ENCODE measurements at regions not wholly inside any gene's neighbourhood (a gene's known extent, or its start where the extent isn't known, plus 50 kb on each side); places are given as distances from the start of the nearest gene placed in this dataset.

- no peak for DNase-seq
- CTCF ChIA-PET: no interaction called here
- no peaks in the 10 kb centered on the region for H3K36me3 Mint-ChIP-seq (ENCODE audit: low read depth)
- no peaks in the 10 kb centered on the region for H3K4me1 Mint-ChIP-seq (ENCODE audit: low read depth)
- no peaks in the 10 kb centered on the region for H3K27me3 Mint-ChIP-seq (ENCODE audit: low read depth)
- intact Hi-C loops (cut with micrococcal nuclease): no loop called here
- no peak overlapping the region for H3K27ac Mint-ChIP-seq
- H3K4me3 Mint-ChIP-seq: no peak overlapping the region
- H3K9me3 Mint-ChIP-seq: peaks cover 9% of the 10 kb centered on the region
Observed at GRCh38 chr1:96388421-96389310, 332.9 kb upstream of the PTBP2 start.

- CTCF ChIA-PET: no interaction called here
- Mint-ChIP-seq H3K4me3 (no peak overlapping the region), H3K27ac (no peak overlapping the region), H3K4me1 (ENCODE audit: low read depth) (no peaks in the 10 kb centered on the region), H3K36me3 (ENCODE audit: low read depth) (no peaks in the 10 kb centered on the region), H3K27me3 (ENCODE audit: low read depth) (no peaks in the 10 kb centered on the region), H3K9me3 (no peaks in the 10 kb centered on the region)
- DNase-seq: no peak
- intact Hi-C loops (cut with micrococcal nuclease): loop anchor here (10.0 kb wide), 1 partner anchor 165 kb away; no protein-coding TSS in a partner anchor
Observed at GRCh38 chr1:96400089-96400488, 321.5 kb upstream of the PTBP2 start.

GRCh38 chr1:96409087-96409486, 312.5 kb upstream of the PTBP2 start:
- Mint-ChIP-seq H3K9me3 (no peaks in the 10 kb centered on the region), H3K27me3 (ENCODE audit: low read depth) (no peaks in the 10 kb centered on the region), H3K36me3 (ENCODE audit: low read depth) (no peaks in the 10 kb centered on the region), H3K4me1 (ENCODE audit: low read depth) (no peaks in the 10 kb centered on the region), H3K4me3 (no peak overlapping the region), H3K27ac (no peak overlapping the region)
- intact Hi-C loops (cut with micrococcal nuclease): loop anchor here (10.0 kb wide), 1 partner anchor 174 kb away; no protein-coding TSS in a partner anchor
- no peak for DNase-seq
- CTCF ChIA-PET: no interaction called here

GRCh38 chr1:96409689-96410088, 311.9 kb upstream of the PTBP2 start:
- H3K4me3 Mint-ChIP-seq: no peak overlapping the region
- CTCF ChIA-PET: no interaction called here
- DNase-seq: no peak
- no peaks in the 10 kb centered on the region for H3K36me3 Mint-ChIP-seq (ENCODE audit: low read depth)
- H3K9me3 Mint-ChIP-seq: no peaks in the 10 kb centered on the region
- intact Hi-C loops (cut with micrococcal nuclease): loop anchor here (10.0 kb wide), 1 partner anchor 175 kb away; no protein-coding TSS in a partner anchor
- H3K27ac Mint-ChIP-seq: no peak overlapping the region
- no peaks in the 10 kb centered on the region for H3K27me3 Mint-ChIP-seq (ENCODE audit: low read depth)
- H3K4me1 Mint-ChIP-seq (ENCODE audit: low read depth): no peaks in the 10 kb centered on the region

DNA sequence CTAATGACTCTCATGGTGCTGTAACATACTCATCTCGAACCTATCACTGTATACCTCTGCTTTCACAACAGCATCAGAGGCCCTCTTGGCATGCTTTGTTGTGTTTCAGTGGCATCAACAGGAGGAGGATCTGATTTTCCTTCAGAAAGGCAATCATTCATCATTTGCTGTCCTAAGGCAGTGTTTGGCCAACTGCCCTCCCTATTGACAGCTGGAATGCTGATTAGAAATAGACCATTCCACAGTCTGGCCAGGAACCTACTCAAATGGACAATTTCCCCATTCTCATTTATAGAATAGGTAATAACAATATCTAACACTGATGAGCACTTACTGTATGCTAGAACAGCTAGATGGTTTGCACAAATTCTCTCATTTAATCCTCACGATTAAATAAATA, 310.6 kb upstream of the PTBP2 start:
- H3K27ac Mint-ChIP-seq: no peak overlapping the region
- DNase-seq: no peak
- intact Hi-C loops (cut with micrococcal nuclease): no loop called here
- no peaks in the 10 kb centered on the region for H3K36me3 Mint-ChIP-seq (ENCODE audit: low read depth)
- no peaks in the 10 kb centered on the region for H3K4me1 Mint-ChIP-seq (ENCODE audit: low read depth)
- CTCF ChIA-PET: interaction anchor here (0.6 kb wide), 1 partner anchor 282 kb away, joined by 3 read pairs; no protein-coding TSS in a partner anchor
- no peak overlapping the region for H3K4me3 Mint-ChIP-seq
- no peaks in the 10 kb centered on the region for H3K27me3 Mint-ChIP-seq (ENCODE audit: low read depth)
- peaks cover 1% of the 10 kb centered on the region for H3K9me3 Mint-ChIP-seq

DNA sequence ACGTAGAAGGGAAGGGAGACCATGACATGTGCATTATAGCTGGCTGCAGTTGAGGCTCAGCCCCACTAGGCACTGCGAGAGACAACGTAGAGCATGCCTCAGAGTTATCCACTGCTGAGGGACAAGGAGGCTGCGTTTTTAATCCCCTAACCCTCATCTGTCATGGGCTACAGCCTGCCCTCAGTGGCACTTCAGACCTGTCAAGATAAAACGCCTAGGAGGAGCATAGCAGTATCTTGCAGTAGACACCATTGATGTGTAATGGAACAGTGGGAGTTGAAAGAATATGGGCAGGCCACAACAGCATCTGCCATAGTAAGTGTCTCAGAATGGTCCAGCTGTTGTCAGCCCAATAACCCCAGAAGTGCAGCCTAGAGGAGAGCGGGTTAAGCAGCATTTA, 307.0 kb upstream of the PTBP2 start:
- Mint-ChIP-seq H3K27me3 (ENCODE audit: low read depth) (no peaks in the 10 kb centered on the region), H3K4me1 (ENCODE audit: low read depth) (no peaks in the 10 kb centered on the region), H3K9me3 (peaks cover 2% of the 10 kb centered on the region), H3K27ac (no peak overlapping the region), H3K4me3 (no peak overlapping the region), H3K36me3 (ENCODE audit: low read depth) (no peaks in the 10 kb centered on the region)
- no peak for DNase-seq
- intact Hi-C loops (cut with micrococcal nuclease): no loop called here
- CTCF ChIA-PET: no interaction called here

DNA sequence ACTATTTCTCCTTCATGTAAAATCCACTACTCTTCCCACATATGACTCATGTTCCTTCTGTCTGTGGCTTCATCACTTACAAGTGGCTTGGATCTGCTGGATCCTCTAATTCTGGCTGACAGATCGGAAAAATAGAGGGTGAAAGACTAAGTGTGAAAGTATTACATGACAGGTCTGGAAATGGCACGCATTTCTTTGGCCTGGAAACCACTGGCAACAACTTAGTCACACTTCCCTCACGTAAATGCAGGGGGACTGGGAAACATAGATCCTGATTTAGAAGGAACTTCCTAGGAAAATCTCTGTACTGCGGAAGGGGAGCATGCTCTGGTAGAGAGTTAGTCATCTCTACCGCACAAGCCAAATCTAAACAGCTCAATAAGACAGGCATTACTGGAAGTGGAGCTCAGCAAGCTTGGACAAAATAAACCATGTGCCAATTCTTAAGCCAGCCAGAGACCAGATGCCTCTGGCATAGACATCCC, 305.4 kb upstream of the PTBP2 start:
- Mint-ChIP-seq H3K36me3 (ENCODE audit: low read depth) (no peaks in the 10 kb centered on the region), H3K9me3 (peaks cover 2% of the 10 kb centered on the region), H3K4me1 (ENCODE audit: low read depth) (no peaks in the 10 kb centered on the region), H3K27me3 (ENCODE audit: low read depth) (no peaks in the 10 kb centered on the region), H3K4me3 (no peak overlapping the region), H3K27ac (no peak overlapping the region)
- CTCF ChIA-PET: no interaction called here
- no peak for DNase-seq
- intact Hi-C loops (cut with micrococcal nuclease): no loop called here

- no peak overlapping the region for H3K4me3 Mint-ChIP-seq
- DNase-seq: no peak
- intact Hi-C loops (cut with micrococcal nuclease): no loop called here
- H3K36me3 Mint-ChIP-seq (ENCODE audit: low read depth): no peaks in the 10 kb centered on the region
- no peak overlapping the region for H3K27ac Mint-ChIP-seq
- no peaks in the 10 kb centered on the region for H3K27me3 Mint-ChIP-seq (ENCODE audit: low read depth)
- H3K4me1 Mint-ChIP-seq (ENCODE audit: low read depth): no peaks in the 10 kb centered on the region
- CTCF ChIA-PET: no interaction called here
- H3K9me3 Mint-ChIP-seq: peaks cover 2% of the 10 kb centered on the region
Observed at GRCh38 chr1:96416701-96417444, 304.7 kb upstream of the PTBP2 start.

DNA sequence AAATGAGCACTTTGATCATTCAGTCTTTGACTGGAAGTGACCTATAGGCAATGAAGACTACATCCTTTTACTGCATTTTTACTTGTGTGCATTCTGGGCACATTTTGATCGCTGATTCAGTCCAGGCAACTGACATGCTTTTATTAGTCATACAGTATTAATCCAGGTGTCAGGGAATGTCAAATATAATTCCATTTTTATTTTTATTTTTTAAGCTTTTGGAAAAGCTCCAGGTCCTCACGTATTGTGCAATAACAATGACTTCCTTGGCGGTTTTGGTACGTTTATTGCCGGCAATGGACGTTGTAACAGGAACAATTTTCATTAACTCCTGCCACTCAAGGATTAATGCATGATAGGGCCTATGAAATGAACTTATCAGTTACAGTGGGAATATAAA, 302.6 kb upstream of the PTBP2 start:
- H3K27me3 Mint-ChIP-seq (ENCODE audit: low read depth): no peaks in the 10 kb centered on the region
- intact Hi-C loops (cut with micrococcal nuclease): no loop called here
- H3K36me3 Mint-ChIP-seq (ENCODE audit: low read depth): no peaks in the 10 kb centered on the region
- H3K9me3 Mint-ChIP-seq: peaks cover 2% of the 10 kb centered on the region
- no peaks in the 10 kb centered on the region for H3K4me1 Mint-ChIP-seq (ENCODE audit: low read depth)
- H3K4me3 Mint-ChIP-seq: no peak overlapping the region
- CTCF ChIA-PET: no interaction called here
- H3K27ac Mint-ChIP-seq: no peak overlapping the region
- no peak for DNase-seq

GRCh38 chr1:96424877-96425276, 296.7 kb upstream of the PTBP2 start:
- no peak overlapping the region for H3K27ac Mint-ChIP-seq
- peaks cover 2% of the 10 kb centered on the region for H3K9me3 Mint-ChIP-seq
- no peaks in the 10 kb centered on the region for H3K36me3 Mint-ChIP-seq (ENCODE audit: low read depth)
- no peaks in the 10 kb centered on the region for H3K4me1 Mint-ChIP-seq (ENCODE audit: low read depth)
- no peaks in the 10 kb centered on the region for H3K27me3 Mint-ChIP-seq (ENCODE audit: low read depth)
- CTCF ChIA-PET: no interaction called here
- intact Hi-C loops (cut with micrococcal nuclease): no loop called here
- H3K4me3 Mint-ChIP-seq: no peak overlapping the region
- DNase-seq: no peak

DNA sequence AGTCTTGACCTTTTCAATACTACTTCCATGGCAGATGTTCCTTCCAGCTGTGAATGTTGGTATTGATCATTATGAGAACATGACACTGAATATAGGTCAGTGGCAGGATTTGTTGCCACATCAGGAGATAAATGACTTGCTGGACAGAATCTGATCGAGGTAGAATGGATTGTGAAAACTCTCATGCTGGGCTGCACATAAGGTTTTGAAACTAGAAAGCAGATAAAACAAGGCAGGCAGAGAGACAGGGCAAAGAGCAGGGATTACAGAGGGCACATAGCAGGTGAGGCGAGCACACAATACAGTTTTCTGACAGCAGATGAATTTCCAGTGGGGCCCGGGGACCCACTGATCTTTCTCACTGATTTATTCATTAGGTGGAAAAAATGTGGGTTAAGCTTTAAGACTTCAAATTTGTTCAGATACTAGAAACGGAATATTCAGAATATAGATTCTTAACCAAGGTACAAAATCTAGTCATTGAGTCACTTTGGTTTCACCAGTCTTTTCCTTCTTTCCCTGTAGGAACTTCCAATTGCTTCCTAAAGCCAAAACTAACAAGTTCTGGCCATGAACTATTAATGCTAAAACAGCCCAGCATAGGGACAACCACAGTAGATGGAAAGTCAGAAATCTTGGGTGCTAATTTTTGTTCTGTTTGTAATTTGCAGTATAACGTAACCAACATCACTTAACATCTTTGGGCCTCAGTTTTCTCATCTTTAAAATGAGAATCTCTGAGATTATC, 296.0 kb upstream of the PTBP2 start:
- intact Hi-C loops (cut with micrococcal nuclease): no loop called here
- Mint-ChIP-seq H3K36me3 (ENCODE audit: low read depth) (no peaks in the 10 kb centered on the region), H3K4me3 (no peak overlapping the region), H3K9me3 (peaks cover 2% of the 10 kb centered on the region), H3K4me1 (ENCODE audit: low read depth) (no peaks in the 10 kb centered on the region), H3K27me3 (ENCODE audit: low read depth) (no peaks in the 10 kb centered on the region), H3K27ac (peak overlapping the region; percentile 10)
- no peak for DNase-seq
- CTCF ChIA-PET: no interaction called here

- CTCF ChIA-PET: no interaction called here
- Mint-ChIP-seq H3K4me1 (ENCODE audit: low read depth) (no peaks in the 10 kb centered on the region), H3K27me3 (ENCODE audit: low read depth) (no peaks in the 10 kb centered on the region), H3K4me3 (no peak overlapping the region), H3K27ac (no peak overlapping the region), H3K36me3 (ENCODE audit: low read depth) (no peaks in the 10 kb centered on the region), H3K9me3 (peaks cover 10% of the 10 kb centered on the region)
- DNase-seq: no peak
- intact Hi-C loops (cut with micrococcal nuclease): no loop called here
Observed at GRCh38 chr1:96427616-96428015, 294.0 kb upstream of the PTBP2 start.
